ENCODE measurements at regions not wholly inside any gene's neighbourhood (a gene's known extent, or its start where the extent isn't known, plus 50 kb on each side); places are given as distances from the start of the nearest gene placed in this dataset.
A peak's percentile ranks its signal among the peaks of the same experiment; 100 is the strongest.

DNA sequence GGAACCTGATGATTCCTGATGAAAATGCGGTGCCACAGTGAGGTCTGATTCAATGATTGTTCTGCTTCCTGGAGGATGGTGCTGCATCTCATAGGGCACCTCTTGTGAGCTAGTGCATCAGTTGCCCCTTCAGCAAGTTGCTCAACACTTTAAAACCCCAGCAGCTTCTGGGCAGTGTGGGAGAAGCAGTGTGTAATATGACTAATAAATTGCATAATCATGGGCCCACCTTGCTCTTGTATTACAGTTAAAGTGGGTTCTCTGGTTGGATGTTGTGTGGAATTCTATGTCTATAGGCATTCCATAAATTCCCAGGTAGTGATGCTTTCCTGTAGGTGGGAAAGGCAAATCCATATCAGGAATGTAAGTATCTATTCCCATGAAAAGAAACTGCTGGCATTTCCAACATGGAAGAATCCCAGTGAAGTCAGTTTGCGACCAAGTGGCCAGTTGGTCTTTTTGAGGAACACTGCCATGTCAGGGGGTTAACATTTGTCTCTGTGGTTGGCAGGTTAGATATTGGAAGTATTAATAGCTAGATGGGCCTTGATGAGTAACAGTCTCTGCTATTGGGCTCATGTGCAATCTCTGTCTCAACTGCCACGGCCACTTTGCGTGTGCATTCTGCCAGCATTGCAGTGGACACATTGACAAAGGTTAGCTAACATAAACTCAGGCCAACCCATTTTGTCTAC, 121.1 kb upstream of the OTUD4 start:
- TF ChIP-seq CTCF (IDR thresholded peaks at IDR 0.05), result no peak
- H3K27me3 Mint-ChIP-seq (ENCODE audit: insufficient read depth), result no peaks in the 10 kb centered on the region
- DNase-seq, result no peak
- no peak overlapping the region for H3K4me3 Mint-ChIP-seq
- no peak overlapping the region for H3K27ac Mint-ChIP-seq
- H3K9me3 Mint-ChIP-seq, result peaks cover 5% of the 10 kb centered on the region
- H3K36me3 Mint-ChIP-seq (ENCODE audit: low read depth), result no peaks in the 10 kb centered on the region
- peaks cover 34% of the 10 kb centered on the region for H3K4me1 Mint-ChIP-seq (ENCODE audit: low read depth)

DNA sequence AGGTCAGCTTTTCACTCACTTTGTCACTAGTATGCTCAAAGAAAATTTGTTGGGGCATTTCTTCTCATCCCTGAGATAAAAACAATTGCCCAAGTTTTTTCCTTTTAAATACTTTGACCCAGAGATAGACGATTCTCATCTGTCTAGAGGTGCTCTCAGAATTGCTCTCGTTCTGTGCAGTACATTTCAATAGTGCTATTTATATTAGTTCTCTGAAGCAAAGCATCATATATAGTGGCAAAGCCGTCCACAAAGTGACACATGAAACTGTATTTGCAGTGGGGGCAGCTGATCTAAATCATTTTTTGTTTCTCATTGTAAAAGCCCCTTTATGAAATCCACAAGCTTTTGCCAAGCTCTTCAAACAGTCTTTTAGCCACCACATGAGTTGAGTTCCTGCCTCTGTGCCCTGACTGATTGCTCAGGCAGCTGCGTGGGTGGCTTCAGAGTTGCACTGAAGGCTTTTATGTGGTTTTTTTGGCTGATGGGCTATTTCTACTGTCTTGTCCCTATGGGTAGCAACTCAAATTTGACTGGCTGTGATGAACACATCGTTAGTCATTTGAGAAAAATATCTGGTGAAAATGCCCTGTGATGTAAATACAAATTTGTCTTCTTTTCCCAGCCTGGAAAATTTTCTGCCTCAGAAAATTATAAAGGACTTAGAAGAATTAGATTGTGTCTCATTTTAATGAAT, 119.1 kb upstream of the OTUD4 start:
- TF ChIP-seq CTCF (IDR thresholded peaks at IDR 0.05), result no peak
- peaks cover 34% of the 10 kb centered on the region for H3K4me1 Mint-ChIP-seq (ENCODE audit: low read depth)
- peaks cover 5% of the 10 kb centered on the region for H3K9me3 Mint-ChIP-seq
- H3K36me3 Mint-ChIP-seq (ENCODE audit: low read depth), result no peaks in the 10 kb centered on the region
- DNase-seq, result peak; percentile 88
- no peak overlapping the region; the same call in 1 of the 2 replicates for H3K27ac Mint-ChIP-seq
- peak overlapping the region; percentile 23; the same call in 1 of the 2 replicates for H3K4me3 Mint-ChIP-seq
- H3K27me3 Mint-ChIP-seq (ENCODE audit: insufficient read depth), result no peaks in the 10 kb centered on the region

GRCh38 chr4:145298885-145299284, 118.5 kb upstream of the OTUD4 start:
- DNase-seq, result no peak
- no peak for TF ChIP-seq CTCF (IDR thresholded peaks at IDR 0.05)
- Mint-ChIP-seq H3K27ac (no peak overlapping the region), H3K27me3 (ENCODE audit: insufficient read depth) (no peaks in the 10 kb centered on the region), H3K9me3 (no peaks in the 10 kb centered on the region), H3K36me3 (ENCODE audit: low read depth) (no peaks in the 10 kb centered on the region), H3K4me3 (no peak overlapping the region), H3K4me1 (ENCODE audit: low read depth) (peaks cover 36% of the 10 kb centered on the region)

- Mint-ChIP-seq H3K36me3 (ENCODE audit: low read depth) (no peaks in the 10 kb centered on the region), H3K9me3 (no peaks in the 10 kb centered on the region), H3K27me3 (ENCODE audit: insufficient read depth) (no peaks in the 10 kb centered on the region), H3K4me1 (ENCODE audit: low read depth) (peaks cover 34% of the 10 kb centered on the region), H3K4me3 (no peak overlapping the region), H3K27ac (no peak overlapping the region)
- no peak for TF ChIP-seq CTCF (IDR thresholded peaks at IDR 0.05)
- no peak for DNase-seq
Measured at GRCh38 chr4:145297556-145297955, 117.2 kb upstream of the OTUD4 start.

- Mint-ChIP-seq H3K27me3 (ENCODE audit: insufficient read depth) (no peaks in the 10 kb centered on the region), H3K36me3 (ENCODE audit: low read depth) (no peaks in the 10 kb centered on the region), H3K4me3 (no peak overlapping the region), H3K9me3 (no peaks in the 10 kb centered on the region), H3K4me1 (ENCODE audit: low read depth) (peaks cover 24% of the 10 kb centered on the region), H3K27ac (no peak overlapping the region)
- no peak for DNase-seq
- no peak for TF ChIP-seq CTCF (IDR thresholded peaks at IDR 0.05)
Measured at GRCh38 chr4:145295547-145295946, 115.2 kb upstream of the OTUD4 start.

Data from HFFc6 (cell line).